ENCODE measurements at regions not wholly inside any gene's neighbourhood (a gene's known extent, or its start where the extent isn't known, plus 50 kb on each side); places are given as distances from the start of the nearest gene placed in this dataset.

GRCh38 chr14:84544486-84545131 is 985.3 kb upstream of the FLRT2 start:
- Histone ChIP-seq H3K27ac (ENCODE audit: insufficient read depth, low read depth, low read length) (no peak overlapping the region), H3K9me1 (replicated peaks; ENCODE audit: control insufficient read depth, extremely low read depth, insufficient read depth, low read length) (no peaks in the 10 kb centered on the region), H3K27me3 (ENCODE audit: control insufficient read depth in 2 of 2, insufficient read depth in 2 of 2, low read length in 2 of 2) (no peaks in the 10 kb centered on the region), H2AFZ (ENCODE audit: low read depth, low read length) (no peak overlapping the region), H3K9ac (replicated peaks; ENCODE audit: extremely low read depth, insufficient read depth, low read length) (no peak overlapping the region), H3K4me2 (ENCODE audit: insufficient read depth, low read length) (no peak overlapping the region), H3K79me2 (ENCODE audit: control insufficient read depth, insufficient read depth, low read length) (no peaks in the 10 kb centered on the region), H3K4me3 (replicated peaks in 1 of 3; ENCODE audit: insufficient read depth in 1 of 3, low read depth in 1 of 3, low read length in 3 of 3) (no peak overlapping the region), H3K36me3 (ENCODE audit: control insufficient read depth in 2 of 2, extremely low read depth in 1 of 2, insufficient read depth in 2 of 2, low read length in 2 of 2) (no peaks in the 10 kb centered on the region), H4K20me1 (replicated peaks; ENCODE audit: control insufficient read depth, extremely low read depth, insufficient read depth, low read length) (no peaks in the 10 kb centered on the region), H3K4me1 (ENCODE audit: control insufficient read depth, extremely low read depth, insufficient read depth, low read length) (no peaks in the 10 kb centered on the region), H3K9me3 (replicated peaks; ENCODE audit: control insufficient read depth, insufficient read depth, low read length) (no peaks in the 10 kb centered on the region)
- no TSS peak for BruUV-seq (replicated peaks)
- POLR2A ChIA-PET: no interaction called here
- TF ChIP-seq GATA2 (IDR thresholded peaks at IDR 0.05; ENCODE audit: insufficient read depth, insufficient read length, low read depth, low read length) (no peak), MYC (IDR thresholded peaks at IDR 0.05; ENCODE audit: low read depth, low read length) (no peak), POLR2A (IDR thresholded peaks at IDR 0.05; ENCODE audit: low read depth, low read length) (no peak), JUN (IDR thresholded peaks at IDR 0.05; ENCODE audit: borderline replicate concordance, insufficient read depth, insufficient read length, low read depth) (no peak), EZH2 (IDR thresholded peaks at IDR 0.05; ENCODE audit: borderline replicate concordance, low read depth, low read length, severe bottlenecking) (no peak), FOS (IDR thresholded peaks at IDR 0.05; ENCODE audit: borderline replicate concordance, insufficient read depth, low read length) (no peak)
- DNase-seq (ENCODE audit: low read depth, low spot score): no peak
- dilution Hi-C loops (cut with MboI; ENCODE audit: extremely low pct_ligation_motif_present, low sequenced_read_pairs) (no loop called here), intact Hi-C loops (cut with micrococcal nuclease) (no loop called here)
- no peak for FAIRE-seq
- CTCF ChIA-PET: no interaction called here

GRCh38 chr14:84546236-84546635 is 983.7 kb upstream of the FLRT2 start:
- ChIA-PET POLR2A (no interaction called here), CTCF (interaction anchor here (1.3 kb wide), 1 partner anchor 14 kb away, joined by 4 read pairs; no protein-coding TSS in a partner anchor)
- no peaks in the 10 kb centered on the region for H4K20me1 ChIP-seq (replicated peaks; ENCODE audit: control insufficient read depth, extremely low read depth, insufficient read depth, low read length)
- intact Hi-C loops (cut with micrococcal nuclease): no loop called here
- DNase-seq (ENCODE audit: low read depth, low spot score): no peak
- no peaks in the 10 kb centered on the region for H3K4me1 ChIP-seq (ENCODE audit: control insufficient read depth, extremely low read depth, insufficient read depth, low read length)
- H3K9me1 ChIP-seq (replicated peaks; ENCODE audit: control insufficient read depth, extremely low read depth, insufficient read depth, low read length): no peaks in the 10 kb centered on the region
- no peak overlapping the region for H3K4me2 ChIP-seq (ENCODE audit: insufficient read depth, low read length)
- H3K9me3 ChIP-seq (replicated peaks; ENCODE audit: control insufficient read depth, insufficient read depth, low read length): no peaks in the 10 kb centered on the region
- FAIRE-seq: no peak
- H3K36me3 ChIP-seq (ENCODE audit: control insufficient read depth in 2 of 2, extremely low read depth in 1 of 2, insufficient read depth in 2 of 2, low read length in 2 of 2): no peaks in the 10 kb centered on the region
- no peaks in the 10 kb centered on the region for H3K27me3 ChIP-seq (ENCODE audit: control insufficient read depth in 2 of 2, insufficient read depth in 2 of 2, low read length in 2 of 2)
- no peak overlapping the region for H2AFZ ChIP-seq (ENCODE audit: low read depth, low read length)
- TF ChIP-seq CTCF (IDR thresholded peaks at IDR 0.05; ENCODE audit: extremely low read depth in 1 of 2, insufficient read depth in 1 of 2, low read depth in 1 of 2, low read length in 2 of 2): no peak
- TF ChIP-seq POLR2AphosphoS5 (IDR thresholded peaks at IDR 0.05; ENCODE audit: insufficient read depth, low read depth, low read length): no peak
- TF ChIP-seq JUN (IDR thresholded peaks at IDR 0.05; ENCODE audit: borderline replicate concordance, insufficient read depth, insufficient read length, low read depth): no peak
- TF ChIP-seq EZH2 (IDR thresholded peaks at IDR 0.05; ENCODE audit: borderline replicate concordance, low read depth, low read length, severe bottlenecking): no peak
- TF ChIP-seq MAX (IDR thresholded peaks at IDR 0.05; ENCODE audit: insufficient read depth, insufficient read length): no peak
- no peak for TF ChIP-seq FOS (IDR thresholded peaks at IDR 0.05; ENCODE audit: borderline replicate concordance, insufficient read depth, low read length)
- no peak for TF ChIP-seq GATA2 (IDR thresholded peaks at IDR 0.05; ENCODE audit: insufficient read depth, insufficient read length, low read depth, low read length)
- no peak for TF ChIP-seq POLR2A (IDR thresholded peaks at IDR 0.05; ENCODE audit: low read depth, low read length)
- TF ChIP-seq MYC (IDR thresholded peaks at IDR 0.05; ENCODE audit: low read depth, low read length): no peak
- no TSS peak for BruUV-seq (replicated peaks)
- H3K9ac ChIP-seq (replicated peaks; ENCODE audit: extremely low read depth, insufficient read depth, low read length): no peak overlapping the region
- no peak overlapping the region for H3K27ac ChIP-seq (ENCODE audit: insufficient read depth, low read depth, low read length)
- no peaks in the 10 kb centered on the region for H3K79me2 ChIP-seq (ENCODE audit: control insufficient read depth, insufficient read depth, low read length)
- dilution Hi-C loops (cut with MboI; ENCODE audit: extremely low pct_ligation_motif_present, low sequenced_read_pairs): no loop called here
- H3K4me3 ChIP-seq (replicated peaks in 1 of 3; ENCODE audit: insufficient read depth in 1 of 3, low read depth in 1 of 3, low read length in 3 of 3): no peak overlapping the region
